H1 (cell line): ENCODE measurements at regions not wholly inside any gene's neighbourhood (a gene's known extent, or its start where the extent isn't known, plus 50 kb on each side); places are given as distances from the start of the nearest gene placed in this dataset.

Experiments used
- CTCF ChIA-PET: fragments of 300-600 bp; sonication (Branson Sonifier 250); formaldehyde crosslinking; loops from one replicate; lab custom pipeline; 2021; ENCODE audit not compliant: partially characterized antibody; lab: Charles Lee
- POLR2A ChIA-PET: fragments of 300-600 bp; sonication (Branson Sonifier 250); formaldehyde crosslinking; loops from one replicate; lab custom pipeline; 2021; ENCODE audit warnings: inconsistent platforms; ENCODE audit not compliant: partially characterized antibody; lab: Charles Lee
- DNase-seq, 2 experiments: peaks; one replicate each; pipeline versions ENCODE4 v3.0.0 to v3.0.0-alpha.2; 2010 to 2022; ENCODE audit warnings: low spot score in 2 of 2, low read depth in 1 of 2, mixed read lengths in 1 of 2
- FAIRE-seq: peaks from 2 replicates; lab custom pipeline; 2011; peaks lifted over from hg19 to GRCh38; lab: Jason Lieb, UNC
- H2AFZ ChIP-seq: 2 replicates; pipeline ENCODE4 v1.8.1; 2012; ENCODE audit warnings: low read length, inconsistent platforms
- H2AK5ac ChIP-seq: 2 replicates; pipeline ENCODE4 v1.6.1; 2013; ENCODE audit warnings: low read depth, low read length
- H2BK120ac ChIP-seq: replicated peaks from 2 replicates; pipeline ENCODE3; 2013; ENCODE audit warnings: low read depth, low read length, inconsistent platforms
- H2BK12ac ChIP-seq: 2 replicates; pipeline ENCODE4 v1.6.1; 2013; ENCODE audit warnings: low read depth, low read length
- H2BK15ac ChIP-seq: 2 replicates; pipeline ENCODE4 v1.6.1; 2013; ENCODE audit warnings: low read length
- H2BK20ac ChIP-seq: 2 replicates; pipeline ENCODE4 v1.6.1; 2013; ENCODE audit warnings: low read length
- H2BK5ac ChIP-seq: 2 replicates; pipeline ENCODE4 v1.6.1; 2013; ENCODE audit warnings: low read depth, low read length
- H3K14ac ChIP-seq: 2 replicates; pipeline ENCODE4 v1.6.1; 2013; ENCODE audit warnings: inconsistent platforms; ENCODE audit not compliant: insufficient read length
- H3K18ac ChIP-seq: 2 replicates; pipeline ENCODE4 v1.6.1; 2013; ENCODE audit warnings: low read length; ENCODE audit errors: extremely low read depth
- H3K23ac ChIP-seq: 2 replicates; pipeline ENCODE4 v1.6.1; 2013; ENCODE audit warnings: inconsistent platforms; ENCODE audit not compliant: insufficient read length
- H3K23me2 ChIP-seq: 2 replicates; pipeline ENCODE4 v1.6.1; 2013; ENCODE audit warnings: low read depth, low read length
- H3K27ac ChIP-seq: 2 replicates; pipeline ENCODE4 v1.6.1; 2011; ENCODE audit warnings: low read depth, low read length, inconsistent platforms
- H3K27me3 ChIP-seq, 4 experiments: replicated peaks in 1 of 4; 1 replicate in 1 of 4; 2 replicates in 3 of 4; pipeline versions ENCODE4 v1.6.1 to v1.8.1; 2011 to 2013; ENCODE audit warnings: low read length in 3 of 4, mild to moderate bottlenecking in 3 of 4, inconsistent platforms in 2 of 4, mixed read lengths in 2 of 4, moderate library complexity in 1 of 4; ENCODE audit not compliant: control insufficient read depth in 3 of 4, insufficient read depth in 3 of 4; ENCODE audit errors: extremely low read depth in 1 of 4
- H3K36me3 ChIP-seq, 4 experiments: 2 replicates each; pipeline versions ENCODE4 v1.6.1 to v1.8.1; 2011 to 2013; ENCODE audit warnings: mild to moderate bottlenecking in 4 of 4, low read length in 3 of 4, moderate library complexity in 2 of 4, control low read depth in 1 of 4, inconsistent platforms in 1 of 4; ENCODE audit not compliant: insufficient read depth in 4 of 4, control insufficient read depth in 2 of 4
- H3K4ac ChIP-seq: replicated peaks from 2 replicates; pipeline ENCODE3; 2013; ENCODE audit warnings: low read length, low read depth, mixed read lengths, inconsistent platforms; ENCODE audit not compliant: insufficient read length
- H3K4me1 ChIP-seq, 4 experiments: replicated peaks in 1 of 4; 1 replicate in 1 of 4; 2 replicates in 3 of 4; pipeline versions ENCODE4 v1.6.1 to v1.8.1; 2011 to 2013; ENCODE audit warnings: low read length in 3 of 4, inconsistent platforms in 2 of 4, mixed read lengths in 1 of 4; ENCODE audit not compliant: insufficient read depth in 4 of 4, control insufficient read depth in 3 of 4
- H3K4me2 ChIP-seq, 2 experiments: 2 replicates each; pipeline versions ENCODE4 v1.6.1 to v1.8.1; 2011 to 2013; ENCODE audit warnings: low read depth in 2 of 2, low read length in 2 of 2, control low read depth in 1 of 2, inconsistent platforms in 1 of 2, mild to moderate bottlenecking in 1 of 2; ENCODE audit not compliant: insufficient read depth in 1 of 2
- H3K4me3 ChIP-seq, 4 experiments: fragments of 200-600, 300-600 bp in 1 of 4; sonication (generic), shearing (Covaris generic), sonication (Bioruptor Twin) in 1 of 4; 2 replicates each; pipeline versions ENCODE4 v1.5.1 to v1.8.1; 2011 to 2016; ENCODE audit warnings: low read length in 4 of 4, low read depth in 3 of 4, control low read depth in 2 of 4, inconsistent platforms in 2 of 4, mild to moderate bottlenecking in 2 of 4, mixed read lengths in 1 of 4, moderate library complexity in 1 of 4; ENCODE audit not compliant: insufficient read depth in 2 of 4; ENCODE audit errors: extremely low read depth in 1 of 4
- H3K56ac ChIP-seq: replicated peaks from 2 replicates; pipeline ENCODE3; 2013; ENCODE audit warnings: low read depth, mild to moderate bottlenecking, mixed read lengths, low read length, inconsistent platforms; ENCODE audit not compliant: insufficient read length
- H3K79me1 ChIP-seq: 2 replicates; pipeline ENCODE4 v1.6.1; 2013; ENCODE audit warnings: low read depth, low read length, control low read depth
- H3K79me2 ChIP-seq, 2 experiments: 2 replicates each; pipeline versions ENCODE4 v1.6.1 to v1.8.1; 2012 to 2013; ENCODE audit warnings: low read length in 2 of 2, mild to moderate bottlenecking in 2 of 2, inconsistent platforms in 1 of 2; ENCODE audit not compliant: insufficient read depth in 2 of 2, control insufficient read depth in 1 of 2
- H3K9ac ChIP-seq, 4 experiments: replicated peaks in 1 of 4; 1 replicate in 1 of 4; 2 replicates in 3 of 4; pipeline versions ENCODE4 v1.6.1 to v1.8.1; 2011 to 2013; ENCODE audit warnings: low read depth in 3 of 4, low read length in 3 of 4, control low read depth in 2 of 4, mild to moderate bottlenecking in 2 of 4, moderate library complexity in 2 of 4, inconsistent platforms in 1 of 4; ENCODE audit errors: extremely low read depth in 1 of 4
- H3K9me3 ChIP-seq, 2 experiments: 2 replicates each; pipeline versions ENCODE4 v1.6.1 to v1.8.1; 2012 to 2013; ENCODE audit warnings: mild to moderate bottlenecking in 2 of 2, moderate library complexity in 2 of 2, control low read depth in 1 of 2, inconsistent platforms in 1 of 2, low read depth in 1 of 2, low read length in 1 of 2, mixed read lengths in 1 of 2; ENCODE audit not compliant: insufficient read depth in 2 of 2
- H4K20me1 ChIP-seq, 2 experiments: replicated peaks in 1 of 2; 2 replicates each; pipeline versions ENCODE3 to v1.8.1; 2011 to 2013; ENCODE audit warnings: inconsistent platforms in 2 of 2, low read length in 2 of 2, mild to moderate bottlenecking in 1 of 2; ENCODE audit not compliant: insufficient read depth in 2 of 2, control insufficient read depth in 1 of 2
- H4K5ac ChIP-seq: 2 replicates; pipeline ENCODE4 v1.6.1; 2013; ENCODE audit warnings: low read length, low read depth, mixed read lengths, inconsistent platforms; ENCODE audit not compliant: insufficient read length
- H4K8ac ChIP-seq: 2 replicates; pipeline ENCODE4 v1.8.0; 2013; ENCODE audit warnings: mild to moderate bottlenecking, moderate library complexity, low read length, inconsistent platforms; ENCODE audit not compliant: insufficient read depth; ENCODE audit errors: extremely low read depth
- H4K91ac ChIP-seq: replicated peaks from 2 replicates; pipeline ENCODE3; 2013; ENCODE audit warnings: low read length, mixed read lengths, inconsistent platforms; ENCODE audit not compliant: insufficient read length
- CBX8 ChIP-seq: fragments of 300-800, 300-1000 bp; sonication (generic); IDR thresholded peaks from 2 replicates; pipeline ENCODE4 v1.7.1; 2016; ENCODE audit warnings: low read depth, low read length, borderline replicate concordance
- GABPA ChIP-seq: IDR thresholded peaks from 2 replicates; pipeline ENCODE4 v1.6.1; 2011; ENCODE audit warnings: mild to moderate bottlenecking, low read length, moderate library complexity, borderline replicate concordance; ENCODE audit not compliant: insufficient read depth
- HDAC2 ChIP-seq, 2 experiments: fragments of 300-600 bp in 1 of 2; sonication (generic) in 1 of 2; IDR thresholded peaks; 2 replicates each; pipeline ENCODE4 v1.6.1; 2011 to 2012; ENCODE audit warnings: low read depth in 2 of 2, low read length in 2 of 2, mild to moderate bottlenecking in 2 of 2, moderate library complexity in 2 of 2, borderline replicate concordance in 1 of 2, inconsistent platforms in 1 of 2
- KDM1A ChIP-seq: fragments of 200-600, 300-600 bp; sonication (generic); IDR thresholded peaks from 2 replicates; pipeline ENCODE4 v1.7.1; 2016; ENCODE audit warnings: mild to moderate bottlenecking, low read length, borderline replicate concordance
- KDM4A ChIP-seq: IDR thresholded peaks from one replicate; pipeline ENCODE4 v1.7.1; 2012; ENCODE audit warnings: low read depth, mild to moderate bottlenecking, moderate library complexity, low read length, inconsistent platforms; ENCODE audit not compliant: severe bottlenecking
- NRF1 ChIP-seq: IDR thresholded peaks from 2 replicates; pipeline ENCODE4 v1.6.1; 2011; ENCODE audit warnings: mild to moderate bottlenecking, low read depth, low read length, improper control_type of control experiment
- PHF8 ChIP-seq: fragments of 200-600 bp; sonication (generic); conservative IDR thresholded peaks from 2 replicates; pipeline ENCODE4 v1.7.1; 2012; ENCODE audit warnings: low read depth, mild to moderate bottlenecking, inconsistent platforms, low read length, moderate library complexity
- POLR2A ChIP-seq, 2 experiments: IDR thresholded peaks; 1 replicate in 1 of 2; 2 replicates in 1 of 2; pipeline ENCODE4 v1.6.1; 2011; ENCODE audit warnings: low read depth in 2 of 2, low read length in 2 of 2, mild to moderate bottlenecking in 2 of 2; ENCODE audit errors: control extremely low read depth in 1 of 2
- RNF2 ChIP-seq: fragments of 200-900, 300-1000 bp; sonication (generic); IDR thresholded peaks from 2 replicates; pipeline ENCODE4 v1.7.1; 2016; ENCODE audit warnings: borderline replicate concordance, low read depth, mild to moderate bottlenecking, antibody characterized with exemption, low read length; ENCODE audit not compliant: poor library complexity, severe bottlenecking; ENCODE audit errors: missing control alignments
- SIRT6 ChIP-seq: IDR thresholded peaks from one replicate; pipeline ENCODE4 v1.7.1; 2012; ENCODE audit warnings: low read length, inconsistent platforms
- SP1 ChIP-seq: IDR thresholded peaks from 2 replicates; pipeline ENCODE4 v1.6.1; 2011; ENCODE audit warnings: low read depth, low read length
- SP2 ChIP-seq: IDR thresholded peaks from 2 replicates; pipeline ENCODE4 v1.6.1; 2012; ENCODE audit warnings: mild to moderate bottlenecking, low read length, inconsistent platforms
- SP4 ChIP-seq: IDR thresholded peaks from 2 replicates; pipeline ENCODE4 v1.6.1; 2012; ENCODE audit warnings: low read length, inconsistent platforms
- TAF7 ChIP-seq: optimal IDR thresholded peaks from 2 replicates; pipeline ENCODE3; 2011; ENCODE audit warnings: low read depth, mild to moderate bottlenecking, inconsistent platforms, low read length, moderate library complexity, borderline replicate concordance
- ZNF274 ChIP-seq: IDR thresholded peaks from 2 replicates; pipeline ENCODE4 v1.7.0; 2012; ENCODE audit warnings: low read length, borderline replicate concordance; ENCODE audit errors: extremely low read depth
- WGBS, 2 experiments: shearing (Covaris generic) in 1 of 2; methylation state at CpG; one replicate each; pipeline versions ENCODE4 v1.1.6 to v1.1.7; 2013 to 2015; ENCODE audit warnings: low lambda C conversion rate in 2 of 2, mixed read lengths in 2 of 2, inconsistent platforms in 1 of 2, low coverage in 1 of 2, missing lambda C conversion rate in 1 of 2; ENCODE audit not compliant: insufficient replicate concordance in 2 of 2, insufficient coverage in 1 of 2, insufficient read length in 1 of 2; ENCODE audit errors: extremely low coverage in 1 of 2, missing lambda C conversion rate in 1 of 2; 5-methylcytosine and 5-hydroxymethylcytosine counted together

DNA sequence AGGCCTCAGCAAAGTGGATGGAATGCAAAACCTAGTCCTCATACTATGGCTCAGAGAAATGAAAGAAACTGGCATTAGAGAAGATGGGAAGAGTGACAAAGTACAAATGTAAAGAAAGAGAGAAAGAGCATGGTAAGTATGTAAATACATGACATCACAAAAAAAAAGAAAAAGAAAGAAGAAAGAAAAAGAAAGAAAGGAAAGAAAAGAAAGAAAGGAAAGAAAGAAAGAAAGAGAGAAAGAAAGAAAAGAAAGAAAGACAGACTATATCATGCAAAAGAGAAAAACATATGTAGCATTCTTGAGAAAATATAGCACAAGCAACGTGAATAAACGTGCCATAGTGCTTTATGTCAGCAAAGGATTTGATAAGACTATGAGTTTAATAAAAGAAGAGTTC lies 76.1 kb upstream of the CACHD1 start:
- CTCF ChIA-PET = interaction anchor here (1.2 kb wide), 1 partner anchor 11 kb away, joined by 3 read pairs; no protein-coding TSS in a partner anchor
- Histone ChIP-seq H3K14ac (no peak overlapping the region), H3K36me3 (no peaks in the 10 kb centered on the region), H3K4ac (no peak overlapping the region), H2BK5ac (no peak overlapping the region), H2BK12ac (no peak overlapping the region), H3K9me3 (no peaks in the 10 kb centered on the region), H3K79me2 (no peaks in the 10 kb centered on the region), H4K20me1 (no peaks in the 10 kb centered on the region), H3K4me3 (no peak overlapping the region), H4K8ac (no peak overlapping the region), H2AK5ac (no peak overlapping the region), H3K79me1 (no peaks in the 10 kb centered on the region), H3K18ac (no peak overlapping the region), H3K27me3 (no peaks in the 10 kb centered on the region), H2AFZ (no peak overlapping the region), H3K56ac (no peak overlapping the region), H2BK120ac (no peak overlapping the region), H3K27ac (no peak overlapping the region), H3K9ac (no peak overlapping the region), H3K23ac (no peak overlapping the region), H3K4me1 (peaks cover 0 to 6% (median 2%) of the 10 kb centered on the region in 4 experiments; a peak in 2 of 7 replicates), H3K4me2 (no peak overlapping the region), H4K91ac (no peak overlapping the region), H3K23me2 (no peaks in the 10 kb centered on the region), H2BK20ac (no peak overlapping the region), H4K5ac (no peak overlapping the region), H2BK15ac (no peak overlapping the region)
- no peak for FAIRE-seq
- POLR2A ChIA-PET = no interaction called here
- WGBS, 2 experiments = 92% methylated on average over 2 of the region's 2 CpGs; no CpG with 5 or more reads in 1 of the 2 experiments
- no peak for DNase-seq
- TF ChIP-seq ZNF274 = no peak
- TF ChIP-seq CBX8 = no peak
- TF ChIP-seq PHF8 = no peak
- no peak for TF ChIP-seq GABPA
- no peak for TF ChIP-seq SIRT6
- TF ChIP-seq TAF7 = no peak
- TF ChIP-seq SP4 = no peak
- TF ChIP-seq NRF1 = no peak
- TF ChIP-seq KDM4A = no peak
- no peak for TF ChIP-seq SP1
- TF ChIP-seq HDAC2 (IDR thresholded peaks at IDR 0.05; ENCODE audit: borderline replicate concordance in 1 of 2, low read depth in 2 of 2, low read length in 2 of 2) = no peak
- TF ChIP-seq KDM1A = no peak
- TF ChIP-seq SP2 = no peak
- TF ChIP-seq RNF2 = no peak
- TF ChIP-seq POLR2A (IDR thresholded peaks at IDR 0.05; ENCODE audit: control extremely low read depth in 1 of 2, low read depth in 2 of 2, low read length in 2 of 2) = no peak
